Vagina (tissue), 2 donors: ENCODE measurements at regions not wholly inside any gene's neighbourhood (a gene's known extent, or its start where the extent isn't known, plus 50 kb on each side); places are given as distances from the start of the nearest gene placed in this dataset.

Experiments used
- CTCF ChIP-seq, 3 experiments: fragments of 450-650 bp in 2 of 3; fragments of 200-600 bp in 1 of 3; sonication (generic) in 1 of 3; IDR thresholded peaks; one replicate each; pipeline ENCODE4 v1.5.1; 2017 to 2019; ENCODE audit warnings: antibody characterized with exemption in 3 of 3, mild to moderate bottlenecking in 2 of 3, moderate library complexity in 2 of 3
- POLR2A ChIP-seq, 2 donors: fragments of 450-650 bp; IDR thresholded peaks; one replicate each; pipeline ENCODE4 v1.6.1; 2017; ENCODE audit warnings: antibody characterized with exemption in 2 of 2, mild to moderate bottlenecking in 2 of 2, moderate library complexity in 2 of 2

GRCh38 chr3:110456438-110457138 lies 615.0 kb upstream of the NECTIN3 start:
- TF ChIP-seq CTCF (IDR thresholded peaks at IDR 0.05) = no peak
- TF ChIP-seq POLR2A (IDR thresholded peaks at IDR 0.05) = no peak
